Activated CD4-positive, alpha-beta T cell treated with anti-CD3 and anti-CD28 coated beads, Interleukin-2, amount 10 ng/mL, durations not matched to agents 24 days and 14 days (primary cell): ENCODE measurements at regions not wholly inside any gene's neighbourhood (a gene's known extent, or its start where the extent isn't known, plus 50 kb on each side); places are given as distances from the start of the nearest gene placed in this dataset.

Experiments
- DNase-seq: peaks from one replicate; pipeline ENCODE4 v3.0.0; 2022
- H3K27ac Mint-ChIP-seq: one replicate; pipeline ENCODE4 v1.8.0; 2022; ENCODE audit warnings: mild to moderate bottlenecking, mixed read lengths
- H3K27me3 Mint-ChIP-seq: one replicate; pipeline ENCODE4 v1.8.0; 2022; ENCODE audit warnings: mixed read lengths
- H3K36me3 Mint-ChIP-seq: one replicate; pipeline ENCODE4 v1.8.0; 2022; ENCODE audit warnings: low read depth, mild to moderate bottlenecking, mixed read lengths
- H3K4me1 Mint-ChIP-seq: one replicate; pipeline ENCODE4 v1.8.0; 2021; ENCODE audit warnings: mixed read lengths
- H3K4me3 Mint-ChIP-seq: one replicate; pipeline ENCODE4 v1.8.0; 2022; ENCODE audit warnings: mild to moderate bottlenecking, moderate library complexity, mixed read lengths
- H3K9me3 Mint-ChIP-seq: one replicate; pipeline ENCODE4 v1.8.0; 2021; ENCODE audit warnings: mixed read lengths
- intact Hi-C: fragments of 100-400 bp; cut with micrococcal nuclease; formaldehyde crosslinking; loops from one replicate; pipeline ENCODE4 v1.15.1; 2023

DNA sequence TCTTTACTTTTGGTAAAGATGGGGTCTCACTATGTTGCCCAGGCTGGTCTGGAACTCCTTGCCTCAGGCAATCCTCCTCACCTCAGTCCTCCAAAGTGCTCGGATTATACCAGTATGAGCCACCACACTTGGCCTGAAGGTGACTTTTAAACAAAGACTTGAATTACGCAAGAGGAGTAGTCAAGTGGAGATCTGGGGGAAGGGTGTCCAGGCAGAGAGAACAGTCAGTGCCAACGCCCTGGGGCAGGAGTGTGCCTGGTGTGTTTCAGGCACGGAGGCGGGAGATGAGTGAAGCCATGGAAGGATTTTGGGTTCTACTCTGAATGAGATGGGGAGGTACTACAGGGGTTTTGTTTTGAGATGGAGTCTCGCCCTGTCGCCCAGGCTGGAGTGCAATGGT, 82.6 kb upstream of the NPTX2 start:
- H3K9me3 Mint-ChIP-seq: peaks cover 14% of the 10 kb centered on the region
- no peaks in the 10 kb centered on the region for H3K36me3 Mint-ChIP-seq
- no peak overlapping the region for H3K4me3 Mint-ChIP-seq
- no peaks in the 10 kb centered on the region for H3K4me1 Mint-ChIP-seq
- no peak for DNase-seq
- intact Hi-C loops: no loop called here
- no peaks in the 10 kb centered on the region for H3K27me3 Mint-ChIP-seq
- H3K27ac Mint-ChIP-seq: no peak overlapping the region

DNA sequence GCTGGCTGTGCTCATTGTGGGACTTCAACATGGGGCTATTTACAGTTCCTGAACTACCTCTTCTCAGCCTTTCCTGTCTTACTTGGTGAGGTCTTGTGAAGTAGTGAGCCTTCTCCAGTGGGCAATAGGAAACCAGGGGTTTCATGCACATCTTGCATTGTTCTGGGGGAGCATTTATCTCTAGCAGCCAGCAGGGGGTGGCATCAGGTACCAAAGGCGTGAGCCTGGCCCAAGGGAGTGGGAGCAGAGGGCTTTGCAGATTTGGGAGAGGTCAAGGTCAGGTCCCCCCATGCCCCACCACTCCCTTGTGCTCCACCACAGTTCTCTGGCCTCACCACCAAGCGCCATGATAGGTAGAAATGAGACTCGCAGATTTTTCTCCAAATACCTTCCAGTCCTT, 85.4 kb upstream of the NPTX2 start:
- no peaks in the 10 kb centered on the region for H3K4me1 Mint-ChIP-seq
- intact Hi-C loops: no loop called here
- peaks cover 9% of the 10 kb centered on the region for H3K9me3 Mint-ChIP-seq
- H3K36me3 Mint-ChIP-seq: no peaks in the 10 kb centered on the region
- no peak for DNase-seq
- no peaks in the 10 kb centered on the region for H3K27me3 Mint-ChIP-seq
- no peak overlapping the region for H3K27ac Mint-ChIP-seq
- H3K4me3 Mint-ChIP-seq: no peak overlapping the region

DNA sequence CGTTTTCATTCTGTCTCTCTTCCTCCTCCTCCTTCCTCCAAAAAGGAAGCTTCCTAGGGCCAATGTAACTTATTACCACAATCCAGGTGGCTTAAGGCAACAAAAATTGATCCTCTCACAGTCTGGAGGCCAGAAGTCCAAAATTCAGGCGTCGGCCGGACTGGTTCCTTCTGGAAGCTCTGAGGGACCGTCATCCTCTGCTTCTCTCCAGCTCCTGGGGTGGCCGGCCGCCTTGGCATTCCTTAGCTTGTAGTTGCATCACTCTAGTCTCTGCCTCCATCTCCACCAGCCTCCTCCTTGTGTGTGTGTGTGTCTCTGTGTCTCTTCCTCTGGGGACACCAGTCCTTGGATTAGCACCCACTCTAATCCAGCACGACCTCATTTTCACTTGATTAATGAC, 89.0 kb upstream of the NPTX2 start:
- Mint-ChIP-seq H3K36me3 (no peaks in the 10 kb centered on the region), H3K9me3 (peaks cover 5% of the 10 kb centered on the region), H3K4me1 (no peaks in the 10 kb centered on the region), H3K27me3 (no peaks in the 10 kb centered on the region), H3K4me3 (no peak overlapping the region), H3K27ac (no peak overlapping the region)
- no peak for DNase-seq
- intact Hi-C loops: no loop called here

DNA sequence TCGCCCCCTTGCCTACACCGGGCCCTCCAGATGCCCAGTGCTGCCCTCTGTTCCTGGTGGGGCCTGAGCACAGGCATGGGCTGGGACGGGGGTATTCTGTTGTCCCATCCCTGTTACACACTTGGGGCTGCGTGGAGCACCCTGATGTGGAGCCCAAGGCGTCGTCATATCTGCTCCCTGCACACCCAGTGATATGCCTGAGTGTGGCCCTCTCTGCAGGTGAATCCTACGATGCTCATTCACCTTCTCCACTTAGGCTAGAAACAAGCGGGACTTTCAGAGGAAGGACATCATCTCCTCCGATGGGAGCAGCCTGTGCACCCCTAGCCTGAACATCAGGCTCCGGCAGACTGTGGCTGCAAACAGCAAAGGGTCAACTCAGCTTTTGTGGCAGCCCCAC, 91.0 kb upstream of the NPTX2 start:
- Mint-ChIP-seq H3K36me3 (no peaks in the 10 kb centered on the region), H3K27me3 (no peaks in the 10 kb centered on the region), H3K27ac (no peak overlapping the region), H3K4me1 (no peaks in the 10 kb centered on the region), H3K4me3 (no peak overlapping the region), H3K9me3 (peaks cover 5% of the 10 kb centered on the region)
- DNase-seq: no peak
- intact Hi-C loops: no loop called here

DNA sequence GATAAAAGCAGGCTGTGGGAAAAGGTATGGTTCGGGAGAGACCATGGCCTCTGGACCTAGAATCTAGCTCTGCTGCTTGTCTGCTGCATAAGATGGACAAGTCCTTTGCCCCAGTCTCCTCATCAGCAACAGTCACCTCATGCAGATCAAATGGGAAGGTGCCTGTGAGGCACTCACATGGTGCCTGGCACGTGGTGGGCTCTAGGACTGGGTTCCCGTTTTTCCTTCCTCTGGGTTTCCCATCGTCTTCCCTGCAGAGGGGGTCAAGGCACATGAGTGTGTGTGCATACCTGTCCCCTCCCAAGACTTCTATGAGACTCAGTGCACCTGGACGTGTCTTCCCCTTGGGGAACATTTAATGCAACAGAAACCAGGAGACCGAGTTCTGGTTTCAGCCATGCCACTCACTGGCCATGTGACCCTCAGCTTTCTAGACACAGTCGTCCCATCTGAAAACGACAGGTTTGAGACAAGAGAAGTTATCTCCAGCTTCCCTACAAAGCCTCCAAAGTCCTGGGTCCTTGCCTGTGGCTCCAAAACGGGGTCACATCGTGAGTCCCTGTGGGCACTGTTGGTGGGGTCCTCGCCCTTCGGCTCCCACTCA, 95.9 kb upstream of the NPTX2 start:
- no peak for DNase-seq
- no peak overlapping the region for H3K27ac Mint-ChIP-seq
- no peaks in the 10 kb centered on the region for H3K27me3 Mint-ChIP-seq
- peaks cover 5% of the 10 kb centered on the region for H3K9me3 Mint-ChIP-seq
- H3K36me3 Mint-ChIP-seq: no peaks in the 10 kb centered on the region
- intact Hi-C loops: no loop called here
- H3K4me3 Mint-ChIP-seq: no peak overlapping the region
- H3K4me1 Mint-ChIP-seq: no peaks in the 10 kb centered on the region

DNA sequence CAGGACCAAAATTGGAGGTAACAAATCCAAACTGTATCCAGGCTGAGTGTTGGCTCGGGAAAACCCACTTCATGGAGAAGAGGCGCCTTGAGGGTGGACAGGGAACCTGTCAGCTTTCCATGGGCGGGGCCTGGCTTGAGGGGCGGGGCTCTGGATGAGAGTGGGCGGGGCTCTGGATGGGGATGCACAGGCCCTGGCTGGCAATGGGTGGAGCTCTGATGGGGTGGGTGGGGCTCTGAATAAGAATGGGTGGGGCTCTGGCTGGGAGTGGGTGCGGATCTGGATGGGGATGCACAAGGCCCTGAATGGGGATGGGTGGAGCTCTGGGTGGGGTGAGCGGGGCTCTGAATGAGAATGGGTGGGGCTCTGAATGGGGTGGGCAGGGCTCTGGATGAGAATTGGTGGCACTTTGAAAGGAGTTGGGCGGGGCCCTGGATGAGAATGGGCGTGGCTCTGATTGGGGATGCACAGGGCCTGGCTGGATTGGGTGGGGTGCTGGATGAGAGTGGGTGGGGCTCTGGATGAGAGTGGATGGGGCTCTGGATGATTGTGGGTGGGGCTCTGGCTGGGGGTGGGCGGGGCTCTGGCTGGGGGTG, 96.6 kb upstream of the NPTX2 start:
- H3K27ac Mint-ChIP-seq: no peak overlapping the region
- H3K9me3 Mint-ChIP-seq: no peaks in the 10 kb centered on the region
- no peaks in the 10 kb centered on the region for H3K4me1 Mint-ChIP-seq
- no peak overlapping the region for H3K4me3 Mint-ChIP-seq
- no peaks in the 10 kb centered on the region for H3K36me3 Mint-ChIP-seq
- no peak for DNase-seq
- intact Hi-C loops: no loop called here
- no peaks in the 10 kb centered on the region for H3K27me3 Mint-ChIP-seq

DNA sequence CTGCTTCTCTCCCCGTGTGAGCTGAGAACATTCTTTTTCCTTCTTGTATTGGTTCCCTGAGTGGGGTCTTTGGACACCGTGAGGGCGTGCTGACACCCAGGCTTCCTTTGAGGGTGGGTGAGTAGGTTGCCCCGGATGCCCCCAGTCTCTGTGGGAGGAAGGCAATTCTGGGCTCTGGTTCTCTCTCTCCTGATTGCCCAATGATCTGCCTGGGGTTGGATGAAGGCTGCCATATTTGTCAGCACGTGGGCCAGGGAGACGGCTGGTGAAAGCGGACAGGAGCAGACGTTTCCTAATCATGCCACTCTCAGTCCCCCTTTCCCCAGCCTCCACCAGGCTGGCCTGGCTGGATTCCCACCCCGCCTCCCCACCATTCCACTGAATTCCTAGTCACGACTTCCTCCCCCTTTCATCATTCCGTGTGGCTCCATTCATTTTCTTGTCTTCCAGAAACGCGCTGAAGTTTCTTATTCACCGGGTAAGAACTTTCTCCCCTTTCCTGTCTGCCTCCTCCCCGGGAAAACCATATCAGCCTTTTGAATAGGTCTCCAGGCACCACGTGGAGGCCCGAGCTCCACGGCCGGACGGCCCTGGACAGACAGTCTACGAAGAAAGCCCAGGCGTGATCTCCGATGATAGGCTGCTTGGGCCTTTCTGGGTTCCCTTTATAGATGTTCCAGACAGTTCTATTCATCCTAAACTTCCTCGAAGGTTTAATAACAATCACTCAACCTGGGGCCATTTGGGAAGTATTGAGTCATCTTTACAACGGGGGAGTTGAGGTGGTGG, 98.7 kb upstream of the NPTX2 start:
- no peak for DNase-seq
- H3K27ac Mint-ChIP-seq: no peak overlapping the region
- no peak overlapping the region for H3K4me3 Mint-ChIP-seq
- intact Hi-C loops: no loop called here
- no peaks in the 10 kb centered on the region for H3K4me1 Mint-ChIP-seq
- H3K27me3 Mint-ChIP-seq: no peaks in the 10 kb centered on the region
- H3K9me3 Mint-ChIP-seq: no peaks in the 10 kb centered on the region
- no peaks in the 10 kb centered on the region for H3K36me3 Mint-ChIP-seq

DNA sequence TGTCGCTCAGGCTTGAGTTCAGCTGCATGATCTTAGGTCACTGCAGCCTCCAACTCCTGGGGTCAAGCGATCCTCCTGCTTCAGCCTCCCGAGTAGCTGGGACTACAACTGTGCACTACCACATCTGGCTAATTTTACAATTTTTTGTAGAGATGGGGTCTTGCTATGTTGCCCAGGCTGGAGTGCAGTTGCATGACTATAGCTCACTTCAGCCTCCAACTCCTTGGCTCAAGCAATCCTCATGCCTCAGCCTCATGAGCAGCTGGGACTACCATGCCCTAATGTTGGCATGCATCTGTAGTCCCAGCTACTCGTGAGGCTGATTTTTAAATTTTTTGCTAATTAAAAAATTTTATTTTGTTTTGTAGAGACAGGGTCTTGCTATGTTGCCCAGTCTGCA, 101.9 kb upstream of the NPTX2 start:
- no peaks in the 10 kb centered on the region for H3K36me3 Mint-ChIP-seq
- no peaks in the 10 kb centered on the region for H3K9me3 Mint-ChIP-seq
- no peak overlapping the region for H3K4me3 Mint-ChIP-seq
- H3K27me3 Mint-ChIP-seq: no peaks in the 10 kb centered on the region
- no peak for DNase-seq
- H3K27ac Mint-ChIP-seq: no peak overlapping the region
- H3K4me1 Mint-ChIP-seq: no peaks in the 10 kb centered on the region
- intact Hi-C loops: no loop called here

DNA sequence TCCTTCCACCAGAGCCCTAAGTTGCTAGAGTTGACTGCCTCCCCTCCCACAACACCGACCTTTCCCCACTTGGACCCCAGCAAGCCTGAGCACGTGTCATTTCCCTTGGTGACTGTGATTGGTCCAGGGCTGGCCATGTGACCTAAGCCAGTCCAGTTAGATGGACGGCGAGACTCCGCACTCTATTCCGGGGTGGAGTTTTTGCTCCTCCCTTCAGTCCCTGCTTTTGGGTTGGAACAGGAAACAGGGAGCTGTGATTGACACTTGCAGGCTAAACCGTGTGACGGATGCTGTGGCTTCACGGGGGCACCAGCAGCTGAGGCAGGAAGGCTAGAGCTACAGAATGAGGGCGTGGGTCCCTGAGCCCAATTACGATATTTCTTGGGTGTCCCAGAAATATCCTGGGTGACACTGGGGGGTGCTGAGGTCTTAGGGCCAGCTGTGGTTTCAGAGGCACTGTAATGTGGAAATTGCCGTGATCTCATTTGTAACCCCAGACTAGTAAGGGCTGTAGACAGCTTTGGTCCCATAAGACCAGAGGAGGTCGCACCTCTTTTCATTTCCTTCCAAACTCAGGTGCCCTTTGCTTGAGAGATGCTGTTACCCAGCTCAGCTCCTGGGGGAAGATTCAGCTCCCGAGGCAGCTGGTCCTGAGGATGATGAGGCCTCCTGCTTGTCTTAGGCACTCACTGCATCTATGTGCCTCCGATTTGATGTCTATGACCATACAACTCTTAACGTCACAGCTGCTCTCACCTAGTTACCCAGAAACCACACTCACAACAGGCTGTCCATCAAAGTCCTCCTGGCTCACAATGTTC, 102.7 kb upstream of the NPTX2 start:
- Mint-ChIP-seq H3K4me1 (no peaks in the 10 kb centered on the region), H3K4me3 (no peak overlapping the region), H3K36me3 (no peaks in the 10 kb centered on the region), H3K27me3 (no peaks in the 10 kb centered on the region), H3K9me3 (no peaks in the 10 kb centered on the region), H3K27ac (no peak overlapping the region)
- DNase-seq: no peak
- intact Hi-C loops: no loop called here

DNA sequence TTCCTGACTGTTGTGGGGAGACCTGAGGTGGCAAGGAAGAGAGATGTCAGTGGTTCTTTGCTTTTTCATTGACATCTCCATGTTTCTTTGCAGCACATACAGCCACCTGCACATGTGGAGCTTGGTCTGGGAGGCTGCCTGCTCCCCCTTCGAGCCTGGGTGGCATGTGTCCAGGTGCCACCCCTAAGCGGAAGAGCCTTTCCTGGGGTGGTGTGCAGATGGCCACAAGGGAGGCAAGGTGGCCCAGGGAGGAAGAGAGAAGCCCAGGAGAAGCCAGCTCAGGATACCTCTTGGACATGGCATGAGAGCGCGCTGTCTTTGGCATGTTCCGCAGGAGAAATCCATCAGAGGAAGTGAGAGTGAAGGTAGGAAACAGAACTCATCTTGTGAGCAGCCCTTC, 105.9 kb upstream of the NPTX2 start:
- no peak for DNase-seq
- Mint-ChIP-seq H3K36me3 (no peaks in the 10 kb centered on the region), H3K9me3 (no peaks in the 10 kb centered on the region), H3K4me3 (no peak overlapping the region), H3K27ac (no peak overlapping the region), H3K4me1 (no peaks in the 10 kb centered on the region), H3K27me3 (no peaks in the 10 kb centered on the region)
- intact Hi-C loops: no loop called here

DNA sequence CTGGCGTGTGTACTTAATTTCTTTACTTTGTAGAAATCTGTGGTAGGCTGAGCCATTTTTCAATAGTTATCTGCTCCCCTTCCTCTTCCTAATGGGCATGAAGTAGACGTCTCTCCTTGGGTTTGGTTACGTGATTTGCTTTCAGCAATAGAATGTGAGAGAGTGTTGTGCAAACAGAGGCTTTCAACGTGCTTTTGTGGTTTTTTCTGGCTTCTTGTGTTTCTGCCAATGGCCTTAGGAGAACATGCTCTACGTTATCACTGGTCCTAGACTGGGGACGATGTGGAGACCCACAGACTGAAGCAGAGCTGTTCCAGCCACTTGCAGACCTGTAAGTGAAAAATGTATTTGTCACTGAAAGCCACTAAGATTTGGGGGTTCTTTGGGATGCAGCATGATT, 107.2 kb upstream of the NPTX2 start:
- Mint-ChIP-seq H3K36me3 (no peaks in the 10 kb centered on the region), H3K27ac (no peak overlapping the region), H3K9me3 (no peaks in the 10 kb centered on the region), H3K27me3 (no peaks in the 10 kb centered on the region), H3K4me3 (no peak overlapping the region), H3K4me1 (no peaks in the 10 kb centered on the region)
- intact Hi-C loops: no loop called here
- no peak for DNase-seq

DNA sequence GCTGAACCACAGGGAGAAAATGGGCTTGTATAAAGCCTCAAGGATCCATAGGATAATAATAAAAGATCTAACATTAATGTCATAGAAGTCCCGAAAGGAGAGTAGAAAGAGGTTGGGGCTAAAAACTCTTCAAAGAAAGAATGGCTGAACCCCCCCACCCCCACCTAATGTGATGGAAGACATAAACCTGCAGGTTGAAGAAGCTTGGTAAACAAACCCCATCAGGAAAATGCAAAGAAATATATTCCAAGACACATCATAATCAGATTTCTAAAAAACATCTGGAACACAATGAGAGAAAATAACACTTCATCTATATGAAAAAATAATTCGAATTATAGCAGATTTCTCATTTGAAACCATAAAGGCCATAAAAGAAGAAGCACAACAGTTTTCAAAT, 105.6 kb upstream of the BAIAP2L1 start:
- intact Hi-C loops: no loop called here
- H3K27ac Mint-ChIP-seq: no peak overlapping the region

DNA sequence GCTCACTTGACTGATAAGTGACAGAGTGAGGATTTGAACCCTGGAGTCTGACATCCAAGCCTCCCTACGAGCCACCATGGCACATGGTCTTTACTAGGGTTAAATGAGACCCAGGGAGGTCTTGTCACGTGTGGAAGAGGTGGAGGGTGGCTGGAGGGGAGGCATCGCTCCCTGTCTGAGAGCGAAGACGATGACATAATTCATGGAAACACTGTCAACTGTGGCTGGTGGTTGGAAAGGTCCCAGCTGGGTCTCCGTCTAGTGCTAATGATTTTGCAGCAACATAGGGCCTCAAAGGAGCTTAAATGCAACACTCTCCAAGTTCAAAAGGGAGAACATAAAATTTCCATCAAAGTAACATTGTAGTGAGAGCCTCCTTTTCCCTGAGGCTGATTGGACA, 99.9 kb upstream of the BAIAP2L1 start:
- no peak for DNase-seq
- no peaks in the 10 kb centered on the region for H3K4me1 Mint-ChIP-seq
- intact Hi-C loops: no loop called here
- H3K9me3 Mint-ChIP-seq: peaks cover 4% of the 10 kb centered on the region
- H3K27me3 Mint-ChIP-seq: no peaks in the 10 kb centered on the region
- H3K27ac Mint-ChIP-seq: no peak overlapping the region
- H3K4me3 Mint-ChIP-seq: no peak overlapping the region
- H3K36me3 Mint-ChIP-seq: no peaks in the 10 kb centered on the region

More for the DNA sequence above, 105.6 kb upstream of the BAIAP2L1 start:
- H3K36me3 Mint-ChIP-seq: no peaks in the 10 kb centered on the region
- no peak for DNase-seq
- no peaks in the 10 kb centered on the region for H3K4me1 Mint-ChIP-seq
- H3K27me3 Mint-ChIP-seq: no peaks in the 10 kb centered on the region
- no peak overlapping the region for H3K4me3 Mint-ChIP-seq
- H3K9me3 Mint-ChIP-seq: no peaks in the 10 kb centered on the region

DNA sequence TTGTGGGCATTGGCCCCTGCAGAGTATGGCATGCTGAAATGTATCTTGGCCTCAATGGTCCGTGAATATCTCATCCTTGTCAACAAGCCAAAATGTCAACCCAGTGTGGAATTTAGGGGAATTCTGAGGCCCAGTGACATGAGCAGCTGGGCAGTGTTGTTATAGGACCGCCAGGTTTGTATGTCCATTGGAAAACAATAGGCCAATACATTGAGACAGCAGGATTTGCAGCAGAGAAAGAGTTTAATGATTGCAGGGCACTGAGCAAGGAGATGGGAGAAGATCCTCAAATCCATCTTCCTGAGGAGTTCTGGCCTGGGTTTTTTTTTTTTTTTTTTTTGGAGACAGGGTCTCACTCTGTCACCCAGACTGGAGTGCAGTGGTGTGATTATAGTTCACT, 95.7 kb upstream of the BAIAP2L1 start:
- H3K4me3 Mint-ChIP-seq: no peak overlapping the region

More for the DNA sequence above, 95.7 kb upstream of the BAIAP2L1 start:
- Mint-ChIP-seq H3K9me3 (peaks cover 4% of the 10 kb centered on the region), H3K27ac (no peak overlapping the region), H3K27me3 (no peaks in the 10 kb centered on the region), H3K36me3 (no peaks in the 10 kb centered on the region), H3K4me1 (no peaks in the 10 kb centered on the region)
- intact Hi-C loops: no loop called here
- no peak for DNase-seq
